Uterus (tissue), 2 donors: ENCODE measurements at regions not wholly inside any gene's neighbourhood (a gene's known extent, or its start where the extent isn't known, plus 50 kb on each side); places are given as distances from the start of the nearest gene placed in this dataset.

ENCODE experiments used
- CTCF ChIP-seq, 4 experiments: fragments of 200-600 bp in 2 of 4; fragments of 450-650 bp in 2 of 4; sonication (generic) in 2 of 4; IDR thresholded peaks; one replicate each; pipeline ENCODE4 v1.5.1; 2016 to 2019; ENCODE audit warnings: antibody characterized with exemption in 4 of 4, mild to moderate bottlenecking in 2 of 4, moderate library complexity in 1 of 4
- POLR2A ChIP-seq, 2 donors: fragments of 450-650 bp; IDR thresholded peaks; one replicate each; pipeline ENCODE4 v1.6.1; 2016; ENCODE audit warnings: antibody characterized with exemption in 2 of 2, mild to moderate bottlenecking in 1 of 2, moderate library complexity in 1 of 2

GRCh38 chr2:128406736-128407554 is 88.3 kb upstream of the HS6ST1 start:
- TF ChIP-seq CTCF (IDR thresholded peaks at IDR 0.05) (no peak), POLR2A (IDR thresholded peaks at IDR 0.05) (no peak)
